ENCODE measurements at regions not wholly inside any gene's neighbourhood (a gene's known extent, or its start where the extent isn't known, plus 50 kb on each side); places are given as distances from the start of the nearest gene placed in this dataset.
A peak's percentile ranks its signal among the peaks of the same experiment; 100 is the strongest.
"Not testable (repeated sequence)": the region's sequence is repeated elsewhere in the genome, so short reads cannot be mapped to it uniquely, and the experiment has no call there.

GRCh38 chr16:52234626-52235025, 312.3 kb downstream of the TOX3 start:
- DNase-seq = peak in 1 of 2 experiments; percentile 24

DNA sequence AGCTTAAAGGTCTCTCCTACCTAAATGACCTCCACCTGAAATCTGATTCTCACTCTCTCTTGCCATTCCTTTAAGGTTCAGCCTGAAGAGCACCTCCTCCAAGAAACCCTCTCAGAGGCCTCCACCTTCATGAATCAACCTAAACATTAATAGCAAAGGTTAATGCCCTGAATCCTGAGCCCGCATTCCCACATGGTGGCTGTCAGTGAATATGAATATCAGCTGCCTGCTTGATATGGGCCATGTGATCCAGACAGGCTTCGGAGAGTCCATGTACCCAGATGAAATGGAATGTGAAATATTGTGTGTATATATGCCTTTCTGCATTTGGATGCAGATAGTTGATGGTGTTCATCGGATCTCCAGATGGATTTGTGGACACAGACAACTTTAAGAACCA, 317.5 kb downstream of the TOX3 start:
- no peak for DNase-seq

- DNase-seq = no peak
Observed at GRCh38 chr16:52227851-52228250, 319.1 kb downstream of the TOX3 start.

GRCh38 chr16:52212841-52213240, 334.1 kb downstream of the TOX3 start:
- DNase-seq = no peak

DNA sequence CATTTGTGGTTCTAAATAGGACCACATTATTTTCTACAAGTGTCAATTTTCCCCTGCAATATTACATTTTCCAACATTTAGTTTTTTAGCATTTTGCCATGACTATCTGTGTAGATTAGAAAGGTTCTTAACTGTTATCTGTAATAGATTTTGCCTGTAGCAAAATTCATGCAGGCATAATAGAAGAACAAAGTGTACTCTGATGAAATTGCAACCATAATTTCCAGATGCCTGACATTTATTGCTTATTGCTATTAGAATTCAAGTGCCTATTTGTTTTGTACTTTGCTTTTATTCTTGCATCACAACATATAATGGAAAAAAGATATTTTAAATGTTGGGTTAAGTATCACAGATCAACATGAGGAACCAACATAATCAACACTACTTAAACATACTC, 337.7 kb downstream of the TOX3 start:
- DNase-seq = no peak

- no peak for DNase-seq
Observed at GRCh38 chr16:52203096-52203495, 343.8 kb downstream of the TOX3 start.

GRCh38 chr16:52193441-52193840, 353.5 kb downstream of the TOX3 start:
- DNase-seq = no peak

GRCh38 chr16:52191531-52192134, 355.3 kb downstream of the TOX3 start:
- peak; percentile 28 to 67 for DNase-seq

DNA sequence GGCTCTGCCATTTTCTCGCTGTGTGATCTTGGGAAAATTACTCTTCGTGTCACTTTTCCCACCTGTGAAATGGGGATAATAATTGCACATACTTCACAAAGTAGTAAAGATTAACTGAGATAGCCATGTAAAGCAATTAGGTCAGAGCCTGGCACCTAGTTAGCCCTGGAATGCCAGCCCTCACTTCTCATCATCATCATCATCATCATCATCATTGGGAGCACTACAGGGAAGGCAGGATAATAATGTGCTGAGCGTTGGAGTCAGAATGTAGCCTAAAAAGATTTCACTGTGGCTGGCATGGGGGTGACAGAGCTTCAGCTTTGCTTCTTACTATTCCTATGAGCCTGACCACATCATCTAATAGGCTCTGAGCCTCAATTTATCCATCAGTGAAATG, 362.6 kb downstream of the TOX3 start:
- no peak for DNase-seq

- DNase-seq = no peak
Observed at GRCh38 chr16:52182840-52183239, 364.1 kb downstream of the TOX3 start.

DNA sequence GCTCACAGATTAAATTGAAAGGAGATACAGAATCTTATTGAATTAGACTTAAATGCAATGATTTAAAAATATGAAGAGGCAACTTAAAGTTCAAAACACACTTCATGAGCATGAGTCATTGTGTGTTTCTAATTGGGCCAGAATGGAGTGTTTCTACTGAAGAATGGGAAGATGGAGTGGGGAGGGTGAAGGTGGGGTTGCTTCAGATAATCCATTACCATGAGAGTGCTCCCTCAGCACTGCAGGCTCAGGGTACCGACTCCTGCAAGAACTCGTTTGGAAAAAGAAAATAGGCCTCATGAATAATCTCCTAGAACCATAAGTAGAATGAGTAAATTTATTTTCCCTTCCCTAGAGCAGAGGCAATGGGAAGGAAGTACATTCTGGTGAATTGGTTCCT, 372.8 kb downstream of the TOX3 start:
- DNase-seq = no peak

GRCh38 chr16:52171481-52171880, 375.5 kb downstream of the TOX3 start:
- DNase-seq = no peak

DNA sequence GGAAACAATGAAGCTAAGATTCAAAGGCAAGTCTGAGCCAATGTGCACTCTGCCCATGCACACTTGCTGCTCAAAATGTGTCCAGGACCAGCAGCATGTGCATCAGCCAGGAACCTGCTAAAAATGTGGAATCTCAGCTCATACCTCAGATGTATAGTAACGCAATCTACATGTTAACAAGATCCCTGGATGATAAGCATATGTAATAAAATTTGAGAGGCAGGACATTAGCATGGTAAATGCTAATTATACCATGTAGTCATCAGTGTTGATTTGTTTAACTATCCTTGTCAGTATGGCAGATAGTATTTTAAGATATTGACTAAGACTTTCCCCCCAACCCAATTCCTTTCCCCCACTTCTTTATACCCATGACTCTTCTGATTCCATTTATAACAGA, 379.6 kb downstream of the TOX3 start:
- no peak for DNase-seq

DNA sequence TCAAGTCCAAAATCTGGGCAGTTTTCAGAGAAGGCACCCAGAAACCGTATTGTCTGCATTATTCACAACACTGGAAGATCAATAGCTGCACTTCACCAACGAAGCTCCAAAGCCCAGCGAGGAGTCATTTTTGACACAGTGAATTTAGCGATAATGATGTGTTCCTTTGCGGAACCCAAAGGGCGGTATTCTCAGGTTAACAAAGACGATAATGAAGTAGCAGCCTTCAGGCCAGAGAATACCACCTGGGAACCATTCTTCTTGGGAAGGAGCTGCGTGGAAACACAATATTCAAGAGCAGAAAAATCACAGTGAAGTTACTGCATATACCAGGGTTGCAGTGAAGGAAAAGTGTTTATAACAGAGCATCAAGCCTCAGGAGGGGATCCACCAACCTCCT, 381.0 kb downstream of the TOX3 start:
- no peak for DNase-seq

DNA sequence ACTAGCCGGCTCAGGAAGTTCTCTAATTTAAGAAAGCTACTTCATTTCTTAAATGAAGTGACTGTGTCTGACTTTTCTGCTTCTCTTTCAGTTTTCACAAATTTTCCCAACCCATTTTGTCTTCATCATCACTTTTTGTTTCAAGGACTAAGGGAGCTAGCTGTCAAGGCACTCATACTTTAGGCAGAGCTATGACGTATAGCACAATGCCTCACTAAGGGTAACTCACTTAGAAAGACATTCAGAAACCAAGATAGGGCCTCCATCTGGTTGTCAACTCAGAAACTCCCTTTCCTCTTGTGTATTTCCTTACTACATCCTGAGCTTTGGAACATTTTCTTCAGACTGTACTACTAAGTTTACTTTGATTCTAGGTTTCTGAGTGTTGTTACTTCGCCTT, 397.9 kb downstream of the TOX3 start:
- no peak for DNase-seq

GRCh38 chr16:52141871-52142270, 405.1 kb downstream of the TOX3 start:
- no peak for DNase-seq

GRCh38 chr16:52128361-52128760, 418.6 kb downstream of the TOX3 start:
- DNase-seq = no peak

GRCh38 chr16:52123842-52124241, 423.1 kb downstream of the TOX3 start:
- no peak for DNase-seq

DNA sequence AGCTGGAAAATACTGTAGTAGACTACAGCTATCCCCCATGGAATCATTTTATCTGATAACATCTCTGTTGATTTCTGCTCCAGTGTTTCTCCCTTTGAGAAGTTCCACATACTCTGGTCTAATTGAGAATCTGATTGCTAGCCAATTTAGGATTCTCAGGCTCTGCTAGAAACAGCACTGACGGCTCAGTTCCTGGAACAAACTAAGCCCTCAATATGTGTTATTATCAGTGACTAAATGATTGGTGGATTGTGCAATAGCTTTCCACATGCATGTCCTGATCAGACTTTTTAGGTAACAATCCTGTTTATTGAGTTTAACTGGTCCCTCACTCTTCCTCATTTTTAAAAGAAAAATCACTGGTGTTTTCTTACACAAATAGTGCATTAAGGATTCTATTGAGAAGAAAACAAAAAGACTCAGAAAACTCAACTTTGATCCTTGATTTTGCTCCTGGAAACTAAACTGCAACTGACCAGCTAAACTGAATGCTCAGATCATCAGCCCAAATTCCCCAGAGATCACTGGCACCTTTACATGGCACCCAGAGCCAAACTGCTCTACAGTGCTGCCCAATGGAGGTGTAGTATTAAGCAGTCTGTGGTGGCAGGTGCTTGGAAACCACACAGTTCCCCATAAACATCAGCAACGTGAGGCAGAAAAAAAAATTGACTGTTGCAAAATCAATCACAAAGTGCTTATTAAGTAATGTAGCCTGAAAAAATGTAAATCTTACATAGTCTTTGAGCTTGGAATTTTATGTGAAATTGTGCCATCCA, 423.7 kb downstream of the TOX3 start:
- DNase-seq = no peak

DNA sequence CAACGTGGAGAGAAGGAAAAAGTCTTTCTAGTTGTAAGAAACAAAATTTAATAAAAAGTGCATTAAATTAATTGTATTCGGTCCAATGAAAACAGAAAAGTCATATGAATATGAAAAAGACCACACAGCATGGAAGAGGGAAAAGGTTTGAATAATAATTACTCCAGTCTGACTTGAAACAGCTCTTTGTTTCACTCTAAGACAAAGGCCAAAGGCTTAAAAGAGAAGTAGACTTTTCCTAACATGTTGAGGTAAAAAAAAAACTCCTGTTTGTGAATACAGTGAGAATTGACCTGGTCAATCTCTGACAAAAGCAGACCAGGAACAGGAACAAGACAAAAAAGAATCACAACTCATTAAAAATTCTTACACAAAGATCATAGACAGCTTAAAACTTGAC, 429.8 kb downstream of the TOX3 start:
- no peak for DNase-seq

GRCh38 chr16:52114379-52114778, 432.6 kb downstream of the TOX3 start:
- no peak for DNase-seq

DNA sequence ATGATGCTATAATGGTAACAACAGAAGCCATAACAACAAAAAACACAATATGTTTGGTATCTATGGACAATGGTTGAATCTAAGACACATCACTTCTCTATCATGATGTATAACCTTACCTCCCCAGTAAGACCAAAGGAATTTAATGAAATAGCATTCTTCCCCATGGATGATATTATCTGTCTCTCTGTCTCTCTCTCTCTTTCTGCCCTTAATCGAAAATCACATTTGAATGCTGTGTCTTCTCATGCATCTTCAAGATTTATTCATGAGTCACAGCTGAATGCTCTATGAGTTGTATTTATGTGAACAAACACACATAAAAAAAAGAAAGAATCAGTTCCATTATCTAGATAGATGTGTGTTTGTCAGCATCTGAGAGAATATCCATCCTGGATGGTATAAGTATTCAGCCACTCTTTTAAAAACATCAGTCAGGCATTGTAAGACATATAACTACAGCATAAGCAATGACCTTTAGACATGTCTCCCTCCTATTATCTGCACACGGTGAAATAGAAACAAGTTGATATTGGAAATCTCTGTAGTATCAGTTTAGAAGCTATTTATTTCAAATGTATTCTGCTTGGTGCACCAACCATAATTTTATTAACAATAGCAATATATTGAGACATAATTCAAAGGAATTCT, 433.3 kb downstream of the TOX3 start:
- DNase-seq = no peak

DNA sequence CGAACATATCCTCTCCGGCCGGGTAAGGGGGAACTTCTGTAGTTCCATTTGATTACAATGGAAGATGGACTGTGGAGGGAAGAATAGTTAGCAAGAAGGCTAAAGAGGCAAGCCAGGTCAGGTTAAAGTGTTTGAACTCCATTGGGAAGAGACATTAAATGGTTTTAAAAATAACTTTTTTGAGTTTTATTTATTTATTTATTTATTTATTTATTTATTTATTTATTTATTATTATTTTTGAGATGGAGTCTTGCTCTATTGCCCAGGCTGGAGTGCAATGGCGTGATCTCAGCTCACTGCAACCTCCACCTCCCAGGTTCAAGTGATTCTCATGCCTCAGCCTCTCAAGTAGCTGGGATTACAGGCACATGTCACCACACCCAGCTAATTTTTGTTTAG, 441.9 kb downstream of the TOX3 start:
- not testable (repeated sequence) for DNase-seq

- no peak for DNase-seq
Observed at GRCh38 chr16:52103791-52104190, 443.2 kb downstream of the TOX3 start.
